Caco-2 (cell line): ENCODE measurements at regions not wholly inside any gene's neighbourhood (a gene's known extent, or its start where the extent isn't known, plus 50 kb on each side); places are given as distances from the start of the nearest gene placed in this dataset.

Experiments
- BruUV-seq: library from RNA; stranded (reverse); fragments of 400-500 nt; replicated peaks from 2 replicates; lab custom pipeline; 2021; lab: Mats Ljungman, UMichigan
- CTCF ChIA-PET: fragments of 300-600 bp; sonication (Branson Sonifier 250); formaldehyde crosslinking; loops from one replicate; lab custom pipeline; 2022; ENCODE audit warnings: antibody characterized with exemption; lab: Charles Lee
- POLR2A ChIA-PET: fragments of 300-600 bp; sonication (Branson Sonifier 250); formaldehyde crosslinking; loops from one replicate; lab custom pipeline; 2022; ENCODE audit warnings: antibody characterized with exemption; lab: Charles Lee
- DNase-seq, 2 experiments: peaks; one replicate each; pipeline versions ENCODE4 v3.0.0 to v3.0.0-alpha.2; 2020 to 2022
- H3K27me3 ChIP-seq: replicated peaks from 2 replicates; pipeline ENCODE4 v1.6.0; 2011; ENCODE audit warnings: low read length; ENCODE audit not compliant: control insufficient read depth, insufficient read depth
- H3K36me3 ChIP-seq: 2 replicates; pipeline ENCODE4 v1.5.1; 2011; ENCODE audit warnings: low read length; ENCODE audit not compliant: control insufficient read depth, insufficient read depth
- H3K4me1 ChIP-seq: fragments of 250-450 bp; sonication (Bioruptor Pico); 2 replicates; pipeline ENCODE4 v1.5.1; 2020; ENCODE audit warnings: mild to moderate bottlenecking
- H3K4me3 ChIP-seq: 2 replicates; pipeline ENCODE4 v1.5.1; 2011; ENCODE audit warnings: low read depth, mild to moderate bottlenecking, control low read depth, low read length
- H3K9me3 ChIP-seq: fragments of 250-450 bp; sonication (Bioruptor Pico); 2 replicates; pipeline ENCODE4 v1.5.1; 2020; ENCODE audit warnings: mild to moderate bottlenecking, moderate library complexity
- H3K27ac Mint-ChIP-seq: one replicate; pipeline ENCODE4 v1.8.0; 2022; ENCODE audit warnings: mixed read lengths; ENCODE audit not compliant: unreplicated experiment
- H3K27me3 Mint-ChIP-seq: one replicate; pipeline ENCODE4 v1.8.0; 2022; ENCODE audit warnings: mixed read lengths; ENCODE audit not compliant: insufficient read depth, unreplicated experiment
- H3K36me3 Mint-ChIP-seq: one replicate; pipeline ENCODE4 v1.8.0; 2022; ENCODE audit warnings: mild to moderate bottlenecking, mixed read lengths; ENCODE audit not compliant: insufficient read depth, unreplicated experiment
- H3K4me1 Mint-ChIP-seq: one replicate; pipeline ENCODE4 v1.8.0; 2022; ENCODE audit warnings: low read depth, mixed read lengths; ENCODE audit not compliant: unreplicated experiment
- H3K4me3 Mint-ChIP-seq: one replicate; pipeline ENCODE4 v1.8.0; 2022; ENCODE audit warnings: mild to moderate bottlenecking, moderate library complexity, mixed read lengths; ENCODE audit not compliant: unreplicated experiment
- H3K9me3 Mint-ChIP-seq: one replicate; pipeline ENCODE4 v1.8.0; 2022; ENCODE audit warnings: mixed read lengths; ENCODE audit not compliant: unreplicated experiment
- CTCF ChIP-seq, 2 experiments: fragments of 200-600 bp in 1 of 2; IDR thresholded peaks; 1 replicate in 1 of 2; 2 replicates in 1 of 2; pipeline versions ENCODE4 v1.5.1 to v1.8.0; 2011 to 2022; ENCODE audit warnings: antibody characterized with exemption in 1 of 2, control low read depth in 1 of 2, inconsistent platforms in 1 of 2, low read depth in 1 of 2, low read length in 1 of 2, mild to moderate bottlenecking in 1 of 2, moderate library complexity in 1 of 2; ENCODE audit not compliant: insufficient read depth in 1 of 2, severe bottlenecking in 1 of 2, unreplicated experiment in 1 of 2
- intact Hi-C: fragments of 100-400 bp; cut with micrococcal nuclease; formaldehyde crosslinking; loops from one replicate; pipeline ENCODE4 v1.10.0; 2022; ENCODE audit not compliant: unreplicated experiment

GRCh38 chr7:46741181-46741580 is 820.1 kb upstream of the IGFBP3 start:
- H3K4me3 Mint-ChIP-seq, result no peak overlapping the region
- no TSS peak for BruUV-seq

GRCh38 chr7:46739518-46740234 is 818.6 kb upstream of the IGFBP3 start:
- POLR2A ChIA-PET, result no interaction called here
- Histone ChIP-seq H3K9me3 (no peaks in the 10 kb centered on the region), H3K4me1 (no peaks in the 10 kb centered on the region), H3K36me3 (no peaks in the 10 kb centered on the region), H3K4me3 (no peak overlapping the region), H3K27me3 (no peaks in the 10 kb centered on the region; the same call in 1 of the 2 replicates)
- DNase-seq, result no peak
- no peak for TF ChIP-seq CTCF (IDR thresholded peaks at IDR 0.05; ENCODE audit: insufficient read depth in 1 of 2, low read depth in 1 of 2, low read length in 1 of 2, severe bottlenecking in 1 of 2, unreplicated experiment in 1 of 2)
- Mint-ChIP-seq H3K4me3 (no peak overlapping the region), H3K27ac (no peak overlapping the region), H3K36me3 (no peaks in the 10 kb centered on the region), H3K4me1 (no peaks in the 10 kb centered on the region), H3K27me3 (no peaks in the 10 kb centered on the region), H3K9me3 (no peaks in the 10 kb centered on the region)
- CTCF ChIA-PET, result no interaction called here
- BruUV-seq, result no TSS peak
- intact Hi-C loops, result no loop called here

More at GRCh38 chr7:46741181-46741580, 820.1 kb upstream of the IGFBP3 start:
- intact Hi-C loops, result no loop called here
- Histone ChIP-seq H3K4me3 (no peak overlapping the region), H3K36me3 (no peaks in the 10 kb centered on the region), H3K4me1 (no peaks in the 10 kb centered on the region), H3K27me3 (no peaks in the 10 kb centered on the region; the same call in 1 of the 2 replicates), H3K9me3 (no peaks in the 10 kb centered on the region)
- Mint-ChIP-seq H3K36me3 (no peaks in the 10 kb centered on the region), H3K27ac (no peak overlapping the region), H3K4me1 (no peaks in the 10 kb centered on the region), H3K27me3 (peaks cover 5% of the 10 kb centered on the region), H3K9me3 (no peaks in the 10 kb centered on the region)
- no peak for TF ChIP-seq CTCF (IDR thresholded peaks at IDR 0.05; ENCODE audit: insufficient read depth in 1 of 2, low read depth in 1 of 2, low read length in 1 of 2, severe bottlenecking in 1 of 2, unreplicated experiment in 1 of 2)
- no peak for DNase-seq
- ChIA-PET CTCF (no interaction called here), POLR2A (no interaction called here)

- Mint-ChIP-seq H3K36me3 (no peaks in the 10 kb centered on the region), H3K4me3 (no peak overlapping the region), H3K27me3 (no peaks in the 10 kb centered on the region), H3K27ac (no peak overlapping the region), H3K4me1 (no peaks in the 10 kb centered on the region), H3K9me3 (no peaks in the 10 kb centered on the region)
- no peak for DNase-seq
- Histone ChIP-seq H3K27me3 (no peaks in the 10 kb centered on the region; the same call in 1 of the 2 replicates), H3K4me1 (no peaks in the 10 kb centered on the region), H3K4me3 (no peak overlapping the region), H3K36me3 (no peaks in the 10 kb centered on the region), H3K9me3 (no peaks in the 10 kb centered on the region)
- TF ChIP-seq CTCF (IDR thresholded peaks at IDR 0.05; ENCODE audit: insufficient read depth in 1 of 2, low read depth in 1 of 2, low read length in 1 of 2, severe bottlenecking in 1 of 2, unreplicated experiment in 1 of 2), result no peak
- intact Hi-C loops, result no loop called here
- ChIA-PET CTCF (no interaction called here), POLR2A (no interaction called here)
- BruUV-seq, result no TSS peak
Measured at GRCh38 chr7:46738796-46739195, 817.7 kb upstream of the IGFBP3 start.
